HCT116 (cell line): ENCODE measurements at regions not wholly inside any gene's neighbourhood (a gene's known extent, or its start where the extent isn't known, plus 50 kb on each side); places are given as distances from the start of the nearest gene placed in this dataset.

Experiments
- CTCF ChIP-seq, 3 experiments: fragments of 200-600 bp in 1 of 3; sonication (generic) in 1 of 3; IDR thresholded peaks in 2 of 3; conservative IDR thresholded peaks in 1 of 3; 2 replicates each; pipeline ENCODE4 v1.5.1; 2012 to 2017; ENCODE audit warnings: low read depth in 2 of 3, low read length in 2 of 3, antibody characterized with exemption in 1 of 3, borderline replicate concordance in 1 of 3, control low read depth in 1 of 3, mild to moderate bottlenecking in 1 of 3, mixed read lengths in 1 of 3, mixed run types in 1 of 3, moderate library complexity in 1 of 3; ENCODE audit not compliant: insufficient read depth in 1 of 3
- EZH2 ChIP-seq: fragments of 200-600 bp; sonication (generic); IDR thresholded peaks from 2 replicates; pipeline ENCODE4 v1.6.1; 2017; ENCODE audit warnings: antibody characterized with exemption, mixed run types
- EZH2phosphoT487 ChIP-seq: fragments of 200-600 bp; IDR thresholded peaks from 2 replicates; pipeline ENCODE4 v1.6.1; 2018; ENCODE audit warnings: antibody characterized with exemption, borderline replicate concordance
- POLR2A ChIP-seq: IDR thresholded peaks from 2 replicates; pipeline ENCODE4 v1.7.0; 2011; ENCODE audit warnings: borderline replicate concordance; ENCODE audit not compliant: insufficient read depth, insufficient read length; ENCODE audit errors: extremely low read depth
- POLR2AphosphoS5 ChIP-seq: IDR thresholded peaks from 2 replicates; pipeline ENCODE4 v1.6.1; 2011; ENCODE audit warnings: mild to moderate bottlenecking, low read depth, low read length, moderate library complexity
- RAD21 ChIP-seq: IDR thresholded peaks from 2 replicates; pipeline ENCODE4 v1.6.1; 2012; ENCODE audit warnings: low read depth, mild to moderate bottlenecking
- SIN3A ChIP-seq: IDR thresholded peaks from 2 replicates; pipeline ENCODE4 v1.6.1; 2012; ENCODE audit warnings: low read depth
- SP1 ChIP-seq: IDR thresholded peaks from 2 replicates; pipeline ENCODE4 v1.6.1; 2012; ENCODE audit warnings: low read depth
- ZFX ChIP-seq: fragments of 450-650 bp; IDR thresholded peaks from 2 replicates; pipeline ENCODE4 v1.6.1; 2017
- ZNF274 ChIP-seq: fragments of 200-500 bp; sonication (Bioruptor generic); IDR thresholded peaks from 2 replicates; pipeline ENCODE4 v1.6.1; 2014; ENCODE audit warnings: mild to moderate bottlenecking, low read depth, low read length, inconsistent platforms

- TF ChIP-seq CTCF (IDR thresholded peaks at IDR 0.05 in 2 of 3, conservative IDR thresholded peaks at IDR 0.05 in 1 of 3; ENCODE audit: borderline replicate concordance in 1 of 3, insufficient read depth in 1 of 3, low read depth in 2 of 3, low read length in 2 of 3) = no peak
- no peak for TF ChIP-seq ZNF274
- TF ChIP-seq POLR2A = no peak
- TF ChIP-seq EZH2phosphoT487 = no peak
- no peak for TF ChIP-seq SIN3A
- no peak for TF ChIP-seq RAD21
- no peak for TF ChIP-seq POLR2AphosphoS5
- TF ChIP-seq ZFX = no peak
- no peak for TF ChIP-seq SP1
- TF ChIP-seq EZH2 = no peak
Measured at GRCh38 chr1:220425852-220426251, 102.1 kb upstream of the MARK1 start.
